ENCODE measurements at regions not wholly inside any gene's neighbourhood (a gene's known extent, or its start where the extent isn't known, plus 50 kb on each side); places are given as distances from the start of the nearest gene placed in this dataset.
"Not testable (repeated sequence)": the region's sequence is repeated elsewhere in the genome, so short reads cannot be mapped to it uniquely, and the experiment has no call there.

DNA sequence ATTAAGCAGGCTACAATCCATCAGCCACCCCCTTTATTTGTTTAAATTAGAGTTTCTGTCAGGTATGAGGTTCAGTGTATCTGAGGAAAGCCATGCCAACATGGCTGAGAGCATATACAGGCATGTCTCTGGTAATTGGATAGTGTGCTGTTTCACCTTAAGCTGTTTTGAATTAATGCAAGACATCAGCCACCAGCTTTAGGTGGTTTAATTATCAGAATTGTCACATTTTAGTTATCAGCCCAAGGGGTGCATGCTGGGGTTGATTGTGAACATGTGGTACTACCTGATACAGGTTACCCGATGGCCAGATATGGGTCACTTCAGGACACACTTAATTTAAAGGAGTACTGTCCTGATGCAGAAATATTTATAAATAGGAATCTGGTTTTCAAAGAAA is 353.2 kb upstream of the TENM3 start:
- no peak for DNase-seq (ENCODE audit: low read depth)

- no peak for DNase-seq (ENCODE audit: low read depth)
Measured at GRCh38 chr4:181890911-181891310, 352.3 kb upstream of the TENM3 start.

- DNase-seq (ENCODE audit: low read depth), result no peak
Measured at GRCh38 chr4:181896614-181897013, 346.6 kb upstream of the TENM3 start.

GRCh38 chr4:181897935-181898334 is 345.3 kb upstream of the TENM3 start:
- DNase-seq (ENCODE audit: low read depth), result no peak

GRCh38 chr4:181902404-181902803 is 340.8 kb upstream of the TENM3 start:
- DNase-seq (ENCODE audit: low read depth), result not testable (repeated sequence)

- no peak for DNase-seq (ENCODE audit: low read depth)
Measured at GRCh38 chr4:181905708-181906107, 337.5 kb upstream of the TENM3 start.

DNA sequence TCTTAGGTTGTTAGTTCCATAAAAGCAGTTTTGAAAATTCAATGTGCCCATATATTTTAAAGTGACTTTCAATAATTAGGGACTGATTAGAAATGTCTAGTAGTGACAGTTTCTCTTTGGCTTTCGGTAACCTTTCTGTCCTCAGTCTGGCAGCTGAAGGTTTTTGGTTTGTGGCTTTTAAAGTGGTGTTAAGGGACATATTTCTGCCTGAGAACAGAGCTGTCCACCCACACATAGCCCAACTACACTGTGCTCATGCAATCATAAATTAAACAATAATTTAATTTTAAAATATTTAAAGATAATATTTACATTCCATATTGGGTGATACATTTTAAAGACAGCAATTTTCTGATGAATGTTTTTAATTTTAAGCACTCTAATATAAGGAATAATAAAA is 335.0 kb upstream of the TENM3 start:
- DNase-seq (ENCODE audit: low read depth), result no peak

- no peak for DNase-seq (ENCODE audit: low read depth)
Measured at GRCh38 chr4:181909368-181909767, 333.8 kb upstream of the TENM3 start.

DNA sequence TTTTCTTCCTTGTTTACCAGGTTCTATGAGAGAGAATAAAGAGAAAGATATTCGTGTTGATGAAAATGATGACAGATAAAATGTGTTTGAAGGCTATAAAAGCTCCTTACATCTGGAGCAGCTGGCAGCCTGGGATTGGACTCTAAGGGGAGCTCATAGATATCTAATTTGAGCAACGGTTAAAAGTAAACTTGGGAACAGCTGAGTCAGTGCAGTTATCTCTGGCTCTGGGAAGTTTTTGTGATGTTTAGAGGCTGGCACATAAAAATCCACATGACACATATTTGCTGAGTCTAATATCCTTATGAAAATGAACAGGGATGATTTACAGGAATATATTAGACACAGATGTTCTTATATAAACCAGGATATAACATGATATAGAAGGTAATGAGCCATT is 331.8 kb upstream of the TENM3 start:
- no peak for DNase-seq (ENCODE audit: low read depth)

- no peak for DNase-seq (ENCODE audit: low read depth)
Measured at GRCh38 chr4:181933471-181933870, 309.7 kb upstream of the TENM3 start.

- DNase-seq (ENCODE audit: low read depth), result no peak
Measured at GRCh38 chr4:181938631-181939030, 304.6 kb upstream of the TENM3 start.

DNA sequence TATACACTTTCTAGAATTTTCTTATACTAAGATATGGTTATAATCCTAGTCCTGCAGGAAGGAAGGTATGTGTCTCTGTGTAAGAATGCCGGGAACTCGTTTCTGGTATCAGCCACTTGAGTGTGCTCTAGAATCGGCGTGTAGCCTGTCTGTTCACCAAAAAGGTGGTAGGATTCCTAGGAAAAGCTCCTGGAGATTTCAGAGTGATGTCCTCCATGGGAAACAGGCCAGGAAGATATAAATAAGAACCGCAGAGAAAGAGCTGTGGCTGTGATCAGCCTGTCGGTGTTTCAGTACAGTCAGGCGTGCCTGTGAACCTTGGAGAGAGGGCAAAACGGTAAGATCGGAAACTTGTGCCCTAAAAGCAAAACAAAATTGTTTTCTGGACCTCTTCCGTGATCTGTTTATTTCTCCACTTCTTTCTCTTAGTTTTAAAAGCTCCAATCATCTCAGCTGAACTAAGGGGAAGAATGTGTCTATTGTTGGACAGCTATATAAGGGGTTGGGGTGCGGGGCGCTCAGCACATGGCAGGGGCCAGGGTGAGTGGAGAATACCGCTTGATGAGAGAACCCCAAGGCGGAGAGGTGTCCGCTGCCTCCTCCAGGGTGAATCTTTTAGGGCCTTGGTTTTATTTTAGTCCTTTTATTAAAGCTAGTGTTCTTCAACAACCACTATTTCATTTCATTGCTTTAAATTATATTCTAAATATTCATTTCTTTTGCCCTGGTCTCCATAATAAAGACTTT is 303.8 kb upstream of the TENM3 start:
- no peak for DNase-seq (ENCODE audit: low read depth)

DNA sequence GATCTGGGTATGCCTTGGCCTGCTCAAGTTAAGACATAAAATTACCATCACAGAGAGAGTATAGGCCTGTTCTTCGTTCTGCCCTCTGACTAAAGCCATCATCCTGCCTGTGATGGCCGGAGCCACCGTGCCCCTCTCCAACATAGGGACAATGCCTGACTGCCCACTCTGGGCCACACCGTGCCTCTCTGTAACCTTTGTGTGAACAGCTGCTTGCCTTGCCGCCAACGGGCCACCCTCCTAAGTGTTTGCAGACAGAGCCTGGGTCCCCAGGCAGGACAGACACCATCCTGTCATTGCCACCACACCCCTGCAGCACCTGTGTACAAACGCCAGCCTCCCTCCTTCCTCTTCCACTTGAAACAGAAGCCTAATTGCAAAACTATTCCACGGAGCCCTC is 298.7 kb upstream of the TENM3 start:
- no peak for DNase-seq (ENCODE audit: low read depth)

DNA sequence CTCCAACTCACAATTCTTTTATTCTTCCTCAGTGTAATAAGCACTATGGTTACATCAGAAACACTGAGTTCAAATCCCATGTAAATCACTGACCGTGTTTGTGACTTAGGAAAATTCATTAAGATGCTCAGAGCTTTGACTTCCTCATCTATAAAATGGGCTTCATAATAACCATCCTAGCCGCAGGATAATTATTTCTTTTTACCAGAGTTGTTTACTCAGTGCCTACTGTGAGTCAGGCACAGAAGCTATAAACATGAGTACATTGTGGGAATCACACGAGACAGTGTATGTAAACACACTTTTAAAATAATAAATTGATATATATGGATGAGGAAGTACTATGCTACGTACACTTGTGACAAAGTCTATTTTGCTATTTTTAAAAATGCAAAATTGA is 296.3 kb upstream of the TENM3 start:
- DNase-seq (ENCODE audit: low read depth), result no peak

DNA sequence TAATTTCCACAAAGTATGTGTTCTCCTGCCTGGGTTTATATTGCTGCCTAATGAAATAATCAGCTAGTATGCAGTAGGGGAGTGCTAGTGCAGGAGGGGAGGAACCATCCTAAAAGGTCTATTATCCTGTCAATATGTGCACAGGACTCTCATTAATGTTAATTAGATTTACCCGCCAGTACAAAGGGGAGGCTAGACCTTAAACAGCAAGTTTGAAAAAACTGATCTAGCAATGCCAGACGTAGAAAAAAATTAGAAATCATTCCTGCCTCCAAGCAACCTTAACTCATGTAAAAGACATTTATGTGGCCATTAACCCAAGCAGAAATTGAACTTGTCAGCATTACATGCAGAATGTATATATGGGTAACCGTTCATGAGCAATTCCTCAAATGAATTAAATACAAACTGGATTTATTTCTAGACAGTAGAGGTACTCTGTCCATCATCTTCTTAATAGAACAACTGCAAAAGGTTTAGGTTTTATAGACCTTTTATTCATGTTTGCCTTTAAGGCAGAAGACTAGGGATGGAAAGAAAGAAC is 294.3 kb upstream of the TENM3 start:
- no peak for DNase-seq (ENCODE audit: low read depth)

- no peak for DNase-seq (ENCODE audit: low read depth)
Measured at GRCh38 chr4:181949704-181950312, 293.4 kb upstream of the TENM3 start.

GRCh38 chr4:181950372-181951127 is 292.7 kb upstream of the TENM3 start:
- no peak for DNase-seq (ENCODE audit: low read depth)

DNA sequence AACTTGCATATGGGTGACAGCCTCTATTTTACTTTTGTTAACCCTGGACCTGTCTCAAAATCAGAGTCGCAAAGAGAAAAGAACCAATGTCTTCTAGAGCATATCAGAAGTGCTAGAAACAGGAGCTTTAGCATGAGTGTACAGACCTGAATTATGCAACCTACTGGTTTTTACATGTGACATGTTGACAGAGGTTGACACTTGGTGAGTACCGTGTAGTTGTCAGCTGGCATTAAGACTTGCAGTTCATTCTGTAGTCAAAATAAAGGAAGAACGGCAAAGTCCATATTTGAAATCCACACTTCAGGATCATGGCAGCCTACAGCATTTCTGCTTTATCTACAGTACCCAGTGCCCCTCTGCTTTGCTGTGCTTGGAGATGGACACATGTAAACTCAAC is 291.9 kb upstream of the TENM3 start:
- no peak for DNase-seq (ENCODE audit: low read depth)

DNA sequence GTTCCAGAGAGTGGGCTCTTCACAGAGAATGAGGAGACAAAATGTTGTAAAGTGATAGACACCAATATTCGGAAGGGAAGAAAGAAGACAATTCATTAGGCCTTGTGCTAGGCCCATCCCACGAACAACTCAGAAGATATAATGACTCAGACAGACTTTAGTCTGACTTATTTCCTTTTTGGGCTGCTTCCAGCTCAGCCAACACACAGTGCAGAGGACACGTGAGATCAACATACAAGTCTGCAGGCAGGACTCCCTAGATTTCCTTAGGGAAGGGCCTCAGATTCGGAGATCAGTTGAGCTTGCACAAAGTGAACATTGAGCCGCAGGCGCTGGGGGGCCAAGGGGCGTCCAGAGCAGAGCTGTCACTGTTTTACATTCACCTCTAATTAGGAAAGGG is 290.7 kb upstream of the TENM3 start:
- no peak for DNase-seq (ENCODE audit: low read depth)

GRCh38 chr4:181956512-181956911 is 286.7 kb upstream of the TENM3 start:
- DNase-seq (ENCODE audit: low read depth), result no peak

DNA sequence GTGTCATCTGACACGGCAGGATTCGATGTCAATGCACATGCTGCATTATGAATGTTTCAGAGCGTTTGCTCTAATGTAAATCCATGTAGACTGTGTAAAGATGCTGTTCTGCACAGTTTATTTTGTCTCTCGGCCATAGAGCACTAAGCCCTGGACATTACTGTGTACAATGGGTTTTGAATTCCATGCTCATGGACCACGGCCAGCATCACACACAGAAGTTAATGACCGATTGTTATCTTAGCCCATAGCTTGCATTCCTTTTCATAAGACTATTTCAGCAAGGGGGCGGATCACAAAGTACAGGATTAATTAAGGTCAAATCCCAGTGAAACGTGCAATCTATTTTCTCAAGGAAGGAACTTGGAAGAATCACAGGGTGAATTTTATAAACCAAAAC is 286.1 kb upstream of the TENM3 start:
- DNase-seq (ENCODE audit: low read depth), result no peak

GRCh38 chr4:181958446-181958845 is 284.8 kb upstream of the TENM3 start:
- no peak for DNase-seq (ENCODE audit: low read depth)

DNA sequence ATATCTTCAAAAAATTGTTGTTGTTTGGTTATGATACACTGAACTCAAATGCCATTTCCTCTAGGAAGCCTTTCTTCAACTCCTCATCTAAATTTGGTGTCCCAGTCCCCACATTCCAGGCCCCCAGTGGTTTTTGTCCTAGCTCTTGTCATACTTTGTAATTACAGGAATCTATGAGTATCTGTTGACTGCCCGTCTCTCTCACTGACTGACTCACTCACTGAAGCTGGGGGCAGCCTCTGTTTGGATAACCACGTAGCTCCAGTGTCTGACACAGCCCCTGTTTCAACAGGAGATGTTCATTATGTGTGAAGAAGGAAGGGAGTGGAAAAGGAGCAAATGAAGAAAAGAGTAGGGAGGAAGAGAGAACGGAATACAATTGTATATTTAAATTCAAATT is 284.1 kb upstream of the TENM3 start:
- no peak for DNase-seq (ENCODE audit: low read depth)

Measured in activated gamma-delta T cell treated with anti-CD3 and anti-CD28 coated beads, Interleukin-2, amount 50 U/mL, for 16 hours (primary cell).